ENCODE measurements at regions not wholly inside any gene's neighbourhood (a gene's known extent, or its start where the extent isn't known, plus 50 kb on each side); places are given as distances from the start of the nearest gene placed in this dataset.

DNA sequence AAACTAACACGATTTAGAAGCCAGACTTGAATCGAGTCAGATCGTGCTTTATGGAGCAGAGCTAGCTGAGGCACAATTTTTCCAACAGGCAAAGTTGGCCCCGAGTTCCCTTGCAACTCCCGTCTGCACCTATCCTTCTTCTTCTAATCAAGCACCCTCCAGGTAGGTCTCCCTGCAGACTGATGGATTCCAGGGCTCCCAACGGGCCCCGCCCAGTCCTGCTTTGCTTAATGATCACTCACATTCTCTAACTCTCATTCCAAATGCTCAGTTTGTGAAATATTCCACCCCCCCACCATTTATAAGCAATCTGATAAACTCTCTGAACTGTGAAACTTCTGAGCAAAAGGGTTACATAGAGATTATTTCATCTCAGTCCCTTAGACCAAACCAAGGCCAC lies 119.6 kb downstream of the SLC30A10 start:
- no peak for TF ChIP-seq POLR2A (IDR thresholded peaks at IDR 0.05)
- TF ChIP-seq, protein P1, sequence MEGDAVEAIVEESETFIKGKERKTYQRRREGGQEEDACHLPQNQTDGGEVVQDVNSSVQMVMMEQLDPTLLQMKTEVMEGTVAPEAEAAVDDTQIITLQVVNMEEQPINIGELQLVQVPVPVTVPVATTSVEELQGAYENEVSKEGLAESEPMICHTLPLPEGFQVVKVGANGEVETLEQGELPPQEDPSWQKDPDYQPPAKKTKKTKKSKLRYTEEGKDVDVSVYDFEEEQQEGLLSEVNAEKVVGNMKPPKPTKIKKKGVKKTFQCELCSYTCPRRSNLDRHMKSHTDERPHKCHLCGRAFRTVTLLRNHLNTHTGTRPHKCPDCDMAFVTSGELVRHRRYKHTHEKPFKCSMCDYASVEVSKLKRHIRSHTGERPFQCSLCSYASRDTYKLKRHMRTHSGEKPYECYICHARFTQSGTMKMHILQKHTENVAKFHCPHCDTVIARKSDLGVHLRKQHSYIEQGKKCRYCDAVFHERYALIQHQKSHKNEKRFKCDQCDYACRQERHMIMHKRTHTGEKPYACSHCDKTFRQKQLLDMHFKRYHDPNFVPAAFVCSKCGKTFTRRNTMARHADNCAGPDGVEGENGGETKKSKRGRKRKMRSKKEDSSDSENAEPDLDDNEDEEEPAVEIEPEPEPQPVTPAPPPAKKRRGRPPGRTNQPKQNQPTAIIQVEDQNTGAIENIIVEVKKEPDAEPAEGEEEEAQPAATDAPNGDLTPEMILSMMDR (IDR thresholded peaks at IDR 0.05) = no peak
